Sigmoid colon (tissue), 6 donors: ENCODE measurements at regions not wholly inside any gene's neighbourhood (a gene's known extent, or its start where the extent isn't known, plus 50 kb on each side); places are given as distances from the start of the nearest gene placed in this dataset.
"Not testable (repeated sequence)": the region's sequence is repeated elsewhere in the genome, so short reads cannot be mapped to it uniquely, and the experiment has no call there.

Experiments
- DNase-seq: peaks from one replicate; pipeline ENCODE4 v3.0.0-alpha.2; 2019
- H3K27ac ChIP-seq, 4 donors: fragments of 200-600 bp; sonication (generic); one replicate each; pipeline ENCODE4 v1.5.1; 2016 to 2019; ENCODE audit warnings: mild to moderate bottlenecking in 1 of 4
- H3K27me3 ChIP-seq, 3 donors: fragments of 200-600 bp; sonication (generic); one replicate each; pipeline ENCODE4 v1.5.1; 2019; ENCODE audit warnings: mild to moderate bottlenecking in 1 of 3
- H3K36me3 ChIP-seq, 4 donors: fragments of 200-600 bp; sonication (generic); one replicate each; pipeline ENCODE4 v1.5.1; 2016 to 2019
- H3K4me1 ChIP-seq, 4 donors: fragments of 200-600 bp; sonication (generic); one replicate each; pipeline ENCODE4 v1.5.1; 2017 to 2019
- H3K4me3 ChIP-seq, 4 donors: fragments of 200-600 bp; sonication (generic); one replicate each; pipeline ENCODE4 v1.5.1; 2017 to 2019; ENCODE audit warnings: mild to moderate bottlenecking in 2 of 4, moderate library complexity in 1 of 4
- H3K9me3 ChIP-seq, 4 donors: fragments of 200-600 bp in 3 of 4; sonication (generic) in 3 of 4; one replicate each; pipeline versions ENCODE4 v1.5.1 to v1.6.1; 2013 to 2019
- CTCF ChIP-seq, 4 experiments: fragments of 450-650 bp in 3 of 4; fragments of 200-600 bp in 1 of 4; IDR thresholded peaks; one replicate each; pipeline ENCODE4 v1.5.1; 2016 to 2019; ENCODE audit warnings: antibody characterized with exemption in 4 of 4, mild to moderate bottlenecking in 3 of 4, moderate library complexity in 2 of 4
- EP300 ChIP-seq, 4 donors: sonication (generic); formaldehyde crosslinking; IDR thresholded peaks; one replicate each; pipeline ENCODE4 v1.6.1; 2017; ENCODE audit warnings: antibody characterized with exemption in 4 of 4
- POLR2A ChIP-seq, 2 donors: fragments of 450-650 bp; IDR thresholded peaks; one replicate each; pipeline ENCODE4 v1.6.1; 2016; ENCODE audit warnings: antibody characterized with exemption in 2 of 2, mild to moderate bottlenecking in 2 of 2, moderate library complexity in 2 of 2
- POLR2AphosphoS5 ChIP-seq, 4 donors: sonication (generic); formaldehyde crosslinking; IDR thresholded peaks; one replicate each; pipeline ENCODE4 v1.6.1; 2017; ENCODE audit warnings: antibody characterized with exemption in 4 of 4
- WGBS, 2 donors: extraction: QIAGEN DNeasy Blood & Tissue Kit; methylation state at CpG; one replicate each; pipeline ENCODE4 v1.1.7; 2013; 5-methylcytosine and 5-hydroxymethylcytosine counted together
- intact Hi-C: fragments of 100-400 bp; cut with DNase I; formaldehyde crosslinking; loops from one replicate; pipeline ENCODE4 v1.15.1; 2023
- donor health status: healthy with polysubstance abuse.
- donor health status: healthy.

GRCh38 chr16:88200896-88201185 is 181.9 kb upstream of the ZNF469 start:
- WGBS, 2 donors, result 69 to 76% methylated on average over 13 of the region's 13 CpGs
- Histone ChIP-seq H3K36me3 (no peaks in the 10 kb centered on the region), H3K27ac (no peak overlapping the region), H3K4me3 (no peak overlapping the region), H3K4me1 (no peaks in the 10 kb centered on the region), H3K27me3 (no peaks in the 10 kb centered on the region), H3K9me3 (no peaks in the 10 kb centered on the region)
- TF ChIP-seq POLR2A (IDR thresholded peaks at IDR 0.05) (no peak), CTCF (IDR thresholded peaks at IDR 0.05) (no peak), EP300 (IDR thresholded peaks at IDR 0.05) (no peak), POLR2AphosphoS5 (IDR thresholded peaks at IDR 0.05) (no peak)
- intact Hi-C loops, result no loop called here
- DNase-seq, result peak; percentile 51

DNA sequence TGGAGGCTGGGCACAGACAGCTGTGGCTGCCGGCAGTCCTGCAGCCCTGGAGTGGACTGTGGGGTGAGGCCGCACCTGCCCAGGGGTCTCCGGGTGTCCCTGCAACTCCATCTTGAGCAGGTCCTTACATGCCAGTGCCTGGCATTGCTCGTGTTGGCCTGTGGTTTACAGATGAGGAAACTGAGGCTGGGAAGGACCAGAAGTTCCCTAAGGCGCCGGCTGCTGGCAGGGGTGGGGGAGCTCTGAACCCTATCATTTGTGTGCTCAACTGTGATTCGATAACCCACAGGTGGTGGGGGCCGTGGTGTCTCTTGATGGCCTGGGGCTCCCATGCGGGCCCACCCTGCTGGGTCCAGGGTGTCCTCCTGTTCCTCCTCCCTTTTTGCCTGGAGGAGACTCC is 181.1 kb upstream of the ZNF469 start:
- H3K4me3 ChIP-seq, H3K27ac ChIP-seq, H3K36me3 ChIP-seq, H3K9me3 ChIP-seq, intact Hi-C loops, H3K27me3 ChIP-seq, H3K4me1 ChIP-seq: not testable (repeated sequence)
- WGBS, 2 donors, result 78 to 84% methylated on average over 9 of the region's 9 CpGs
- peak; percentile 40 for DNase-seq

DNA sequence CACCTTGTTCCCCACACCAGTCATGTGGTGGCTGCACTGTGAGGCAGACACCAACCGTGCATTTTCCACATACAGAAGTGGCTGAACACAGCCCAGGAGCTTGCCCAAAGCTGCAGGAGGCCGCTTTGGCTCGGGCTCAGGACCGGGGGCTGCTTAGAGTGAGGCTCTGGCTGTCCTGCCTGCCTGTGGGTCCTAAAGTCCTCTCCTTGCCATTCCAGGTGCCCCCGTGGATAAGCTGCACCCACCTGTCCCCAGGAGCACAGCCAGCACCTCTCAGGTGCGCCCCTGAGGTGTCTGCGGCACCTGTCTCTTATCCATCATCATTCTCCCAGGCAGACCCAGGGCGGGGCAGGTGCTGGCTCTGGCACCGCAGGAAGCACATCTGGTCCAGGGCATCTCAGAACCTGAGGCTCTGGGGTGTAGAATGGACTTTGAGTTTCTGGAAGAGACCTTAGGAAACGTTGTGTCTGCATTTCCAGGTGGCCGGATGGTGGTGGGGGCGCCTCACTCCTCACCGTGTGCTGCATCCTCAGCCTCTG is 180.5 kb upstream of the ZNF469 start:
- no peaks in the 10 kb centered on the region for H3K36me3 ChIP-seq
- no peaks in the 10 kb centered on the region for H3K9me3 ChIP-seq
- intact Hi-C loops, result no loop called here
- H3K27ac ChIP-seq, result no peak overlapping the region
- H3K4me1 ChIP-seq, result no peaks in the 10 kb centered on the region
- H3K4me3 ChIP-seq, result no peak overlapping the region
- WGBS, 2 donors, result 64 to 82% methylated on average over 13 of the region's 13 CpGs
- TF ChIP-seq CTCF (IDR thresholded peaks at IDR 0.05) (no peak), POLR2A (IDR thresholded peaks at IDR 0.05) (no peak), POLR2AphosphoS5 (IDR thresholded peaks at IDR 0.05) (no peak), EP300 (IDR thresholded peaks at IDR 0.05) (no peak)
- H3K27me3 ChIP-seq, result no peaks in the 10 kb centered on the region
- DNase-seq, result peak; percentile 42

- DNase-seq, result peak; percentile 38
- H3K9me3 ChIP-seq, intact Hi-C loops, H3K4me3 ChIP-seq, H3K36me3 ChIP-seq, H3K4me1 ChIP-seq, H3K27ac ChIP-seq, H3K27me3 ChIP-seq: not testable (repeated sequence)
- WGBS, 2 donors, result 78 to 88% methylated on average over 37 of the region's 37 CpGs
These were observed 179.7 kb upstream of the ZNF469 start for GRCh38 chr16:88202856-88203681.

DNA sequence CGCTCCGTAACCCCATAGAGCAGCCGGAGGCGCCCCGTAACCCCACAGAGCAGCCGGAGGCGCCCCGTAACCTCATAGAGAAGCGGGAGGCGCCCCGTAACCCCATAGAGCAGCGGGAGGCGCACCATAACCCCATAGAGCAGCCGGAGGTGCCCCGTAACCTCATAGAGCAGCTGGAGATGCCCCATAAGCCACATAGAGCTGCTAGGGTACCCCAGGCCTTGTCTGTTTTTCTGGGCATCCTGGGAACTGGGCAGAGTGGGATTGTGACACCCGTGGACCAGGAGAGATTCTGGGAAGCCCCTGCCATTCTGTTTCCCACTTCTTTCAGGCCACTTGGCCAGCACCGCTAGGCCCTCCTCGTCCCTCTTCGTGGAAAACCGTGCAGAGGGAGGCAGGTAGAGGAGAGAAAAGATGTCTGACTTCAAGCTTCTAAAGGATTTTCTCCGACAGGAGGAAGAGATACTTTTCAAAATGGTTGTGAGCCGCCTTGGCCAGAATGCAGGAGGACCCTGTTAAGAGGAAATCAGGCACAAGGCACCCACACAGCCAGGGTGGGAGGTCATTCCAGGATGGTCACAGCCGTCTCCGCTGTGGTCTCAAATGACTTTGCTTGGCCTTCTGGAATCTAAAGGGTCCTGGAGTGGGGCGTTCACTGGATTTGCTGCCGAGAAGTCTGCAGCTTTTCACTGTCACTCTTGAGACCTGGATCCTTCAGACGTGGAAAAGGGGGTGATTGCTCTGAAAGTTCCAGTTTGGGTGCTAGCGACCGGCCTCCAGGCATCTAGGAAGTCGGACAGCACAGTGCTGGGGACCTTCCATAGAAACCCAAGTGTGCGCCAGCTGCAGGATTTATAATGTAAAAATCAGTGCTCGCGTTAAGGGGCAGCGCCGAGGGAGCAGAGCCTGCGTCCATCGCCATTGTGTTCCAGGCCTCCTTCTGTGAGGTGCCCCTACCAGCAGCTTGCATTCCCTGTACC is 178.3 kb upstream of the ZNF469 start:
- H3K4me3 ChIP-seq, H3K27ac ChIP-seq, H3K36me3 ChIP-seq, H3K27me3 ChIP-seq, intact Hi-C loops, H3K4me1 ChIP-seq, H3K9me3 ChIP-seq: not testable (repeated sequence)
- peak; percentile 38 for DNase-seq
- 83 to 85% methylated on average over 34 to 36 of the region's 37 CpGs for WGBS, 2 donors

DNA sequence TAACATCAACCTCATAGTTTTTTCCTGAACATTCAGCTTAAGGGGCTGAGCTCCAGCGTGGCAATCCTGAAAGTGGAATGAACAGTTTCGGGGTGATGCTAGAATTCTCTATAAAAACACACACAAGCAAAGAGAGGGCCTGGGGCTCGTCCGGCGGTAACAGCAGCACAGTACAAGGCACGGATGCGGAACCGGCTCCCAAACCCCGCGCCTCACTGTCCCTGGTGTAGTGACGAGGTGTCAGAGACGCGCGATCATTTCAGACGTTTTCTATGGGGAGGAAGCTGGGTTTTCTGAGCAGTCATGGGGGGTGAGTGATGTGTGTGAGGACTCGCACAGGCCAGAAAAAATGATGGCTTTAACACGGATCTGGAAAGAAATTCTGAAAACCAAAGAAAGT is 177.3 kb upstream of the ZNF469 start:
- H3K27me3 ChIP-seq, H3K27ac ChIP-seq, H3K4me1 ChIP-seq, H3K4me3 ChIP-seq, H3K36me3 ChIP-seq, H3K9me3 ChIP-seq, intact Hi-C loops: not testable (repeated sequence)
- peak; percentile 27 for DNase-seq
- 90 to 92% methylated on average over 17 of the region's 17 CpGs for WGBS, 2 donors

- H3K4me3 ChIP-seq, H3K9me3 ChIP-seq, H3K27me3 ChIP-seq, H3K4me1 ChIP-seq, H3K27ac ChIP-seq, intact Hi-C loops, H3K36me3 ChIP-seq: not testable (repeated sequence)
- 78 to 80% methylated on average over 13 of the region's 16 CpGs for WGBS, 2 donors
- DNase-seq, result peak; percentile 29
These were observed 176.8 kb upstream of the ZNF469 start for GRCh38 chr16:88206006-88206405.

GRCh38 chr16:88206516-88206915 is 176.2 kb upstream of the ZNF469 start:
- H3K9me3 ChIP-seq, H3K4me3 ChIP-seq, H3K27ac ChIP-seq, H3K27me3 ChIP-seq, H3K4me1 ChIP-seq, intact Hi-C loops, H3K36me3 ChIP-seq: not testable (repeated sequence)
- peak; percentile 43 for DNase-seq
- WGBS, 2 donors, result 83 to 85% methylated on average over 13 to 14 of the region's 22 CpGs
